Lower leg skin (tissue), 3 donors: ENCODE measurements at regions not wholly inside any gene's neighbourhood (a gene's known extent, or its start where the extent isn't known, plus 50 kb on each side); places are given as distances from the start of the nearest gene placed in this dataset.

Experiments
- CTCF ChIP-seq, 3 donors: fragments of 450-650 bp; IDR thresholded peaks; one replicate each; pipeline ENCODE4 v1.5.1; 2016; ENCODE audit warnings: antibody characterized with exemption in 3 of 3, mild to moderate bottlenecking in 3 of 3, moderate library complexity in 2 of 3
- POLR2A ChIP-seq, 2 donors: fragments of 450-650 bp; IDR thresholded peaks; one replicate each; pipeline ENCODE4 v1.6.1; 2016 to 2017; ENCODE audit warnings: antibody characterized with exemption in 2 of 2, mild to moderate bottlenecking in 1 of 2, moderate library complexity in 1 of 2

GRCh38 chr7:67343572-67343971 lies 346.9 kb downstream of the TYW1 start:
- no peak for TF ChIP-seq CTCF (IDR thresholded peaks at IDR 0.05)
- no peak for TF ChIP-seq POLR2A (IDR thresholded peaks at IDR 0.05)
